ENCODE measurements at regions not wholly inside any gene's neighbourhood (a gene's known extent, or its start where the extent isn't known, plus 50 kb on each side); places are given as distances from the start of the nearest gene placed in this dataset.

DNA sequence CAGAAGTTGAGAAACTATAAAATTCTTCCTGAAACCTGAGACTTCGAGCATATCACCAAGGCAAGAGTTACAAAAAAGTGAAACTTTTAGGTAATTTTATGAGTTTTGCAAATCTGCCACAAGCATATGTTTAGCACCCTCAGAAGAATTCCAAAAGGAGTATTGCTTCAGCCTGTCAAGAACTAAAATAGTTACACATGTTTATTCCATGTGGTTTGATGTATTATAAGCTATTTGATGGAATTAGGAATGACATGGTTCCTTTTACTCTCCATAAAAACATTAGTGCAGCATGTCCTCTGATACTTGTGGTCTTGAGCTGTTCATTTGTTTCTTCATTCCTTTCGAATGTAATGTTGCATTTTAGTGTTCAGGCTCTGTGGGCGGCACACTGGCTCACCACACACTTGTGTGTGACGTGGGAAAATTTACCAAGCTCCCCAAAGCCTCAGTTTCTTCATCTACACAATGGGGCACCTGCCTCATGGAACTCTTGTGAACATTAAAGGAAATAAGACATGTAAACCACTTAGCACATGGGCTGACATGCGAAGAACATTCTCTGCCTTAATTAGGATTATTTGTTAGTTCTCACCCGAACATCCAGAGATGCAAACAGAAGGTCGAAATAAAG is 204.2 kb upstream of the FOXF1 start:
- DNase-seq: no peak

DNA sequence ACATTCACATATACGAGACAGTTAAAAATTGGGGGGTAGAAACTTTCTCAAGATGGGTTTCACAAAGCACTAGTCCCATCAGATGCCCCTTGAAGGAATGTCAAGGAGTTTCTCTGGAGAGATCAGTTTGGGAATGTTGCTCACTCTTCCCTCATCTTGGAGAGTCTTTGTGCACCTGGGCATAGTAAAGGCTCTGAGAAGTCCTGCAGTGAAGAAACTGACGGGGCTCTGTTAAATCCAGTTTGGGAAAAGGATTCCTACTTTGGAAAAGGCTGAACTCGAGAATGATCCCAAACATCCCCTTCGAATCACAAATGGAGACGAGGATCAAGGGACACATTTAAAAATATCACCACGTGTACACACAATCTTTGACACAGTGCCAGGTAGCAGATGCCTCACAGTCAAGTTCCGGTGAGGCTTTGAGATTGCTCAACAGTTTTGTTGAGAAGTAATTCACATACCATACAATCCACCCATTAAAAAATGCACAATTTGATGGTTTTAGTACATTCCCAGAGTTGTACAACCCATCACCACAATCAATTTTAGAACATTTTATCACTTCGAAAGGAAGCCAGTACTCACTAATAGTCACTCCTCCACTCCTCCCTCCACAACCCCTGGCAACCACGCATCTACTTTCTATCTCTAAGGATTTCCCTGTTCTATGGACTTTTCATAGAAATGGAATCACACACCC is 203.4 kb upstream of the FOXF1 start:
- DNase-seq: no peak

DNA sequence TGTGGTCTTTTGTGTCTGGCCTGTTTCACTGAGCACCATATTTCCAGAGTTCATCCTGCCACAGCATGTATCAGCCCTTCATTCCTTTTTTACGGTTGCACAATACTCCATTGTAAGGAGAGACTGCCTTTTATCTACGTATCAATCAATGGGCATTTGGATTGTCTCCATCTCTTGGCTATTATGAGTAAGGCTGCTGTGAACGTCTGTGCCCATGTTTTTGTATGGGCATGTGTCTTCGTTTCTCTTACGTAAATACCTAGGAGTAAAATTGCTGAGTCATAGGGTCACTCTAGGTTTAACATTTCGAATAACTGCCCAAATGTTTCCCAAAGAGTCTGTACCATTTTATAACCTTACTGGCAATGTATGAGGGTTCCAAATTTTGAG is 202.8 kb upstream of the FOXF1 start:
- no peak for DNase-seq

DNA sequence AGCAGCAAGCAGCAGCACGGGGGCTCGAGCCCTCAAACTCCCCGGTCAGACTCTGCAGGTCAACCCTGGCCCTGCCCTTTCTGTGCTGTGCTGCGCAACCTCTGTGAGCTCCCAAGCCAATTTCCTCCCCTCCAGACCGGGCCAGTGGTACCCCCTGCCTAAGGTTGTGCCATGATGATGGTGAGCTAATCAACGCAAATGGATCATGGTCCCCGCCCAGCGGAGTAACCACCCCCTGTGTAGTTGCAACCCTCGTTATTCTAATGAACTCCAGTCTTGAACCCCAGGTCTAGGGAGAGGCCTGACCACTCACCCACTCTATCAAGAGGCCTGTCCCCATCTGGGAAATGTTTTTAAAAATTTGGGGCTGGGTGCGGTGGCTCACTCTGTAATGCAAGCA is 201.8 kb upstream of the FOXF1 start:
- no peak for DNase-seq

DNA sequence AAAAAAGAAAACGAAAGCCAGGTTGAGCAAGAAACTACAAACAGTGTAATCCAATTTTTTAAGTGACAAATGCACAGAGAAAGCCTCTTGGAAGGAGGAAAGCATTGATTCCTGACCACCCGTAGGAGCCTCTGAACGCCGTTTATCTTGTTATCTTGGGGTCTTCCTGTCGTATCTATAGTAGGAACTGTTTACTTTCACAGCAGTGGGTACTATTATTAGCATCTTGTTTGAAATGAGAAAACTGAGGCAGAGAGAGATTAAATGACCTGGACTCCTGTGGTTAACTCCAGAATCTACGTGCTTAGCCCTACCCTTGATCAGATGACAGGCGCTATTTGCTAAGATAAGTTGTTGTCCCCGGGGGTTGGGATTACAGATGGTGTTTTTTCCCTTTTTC is 196.7 kb upstream of the FOXF1 start:
- no peak for DNase-seq

DNA sequence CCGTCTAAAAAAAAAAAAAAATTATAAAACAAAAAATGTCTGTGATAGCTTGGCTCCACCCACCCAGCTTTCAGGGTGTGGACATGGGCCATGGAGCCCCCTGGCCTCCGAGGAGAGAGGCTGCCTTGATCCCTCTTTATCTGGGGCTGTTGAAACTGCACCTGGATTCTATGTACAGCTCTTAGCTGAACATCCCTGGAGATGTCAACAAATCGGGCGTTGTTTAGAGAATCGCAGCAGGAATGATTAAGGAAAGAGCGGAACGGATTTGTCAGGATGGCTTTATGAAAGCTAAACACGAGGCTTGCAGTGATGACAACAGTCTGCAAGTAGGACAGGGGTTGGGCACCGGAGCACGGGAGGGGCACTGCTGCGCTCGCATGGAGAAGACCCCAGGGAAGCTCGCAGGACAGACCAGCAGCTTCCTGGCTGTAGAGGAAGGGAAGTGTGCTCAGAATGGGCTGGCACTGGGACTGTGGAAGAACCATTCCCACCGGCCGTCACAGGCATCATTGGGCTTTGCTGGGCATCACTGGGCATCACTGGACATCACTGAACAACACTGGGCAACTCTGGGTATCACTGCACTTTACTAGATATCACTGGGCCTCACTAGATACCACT is 195.8 kb upstream of the FOXF1 start:
- DNase-seq: no peak

DNA sequence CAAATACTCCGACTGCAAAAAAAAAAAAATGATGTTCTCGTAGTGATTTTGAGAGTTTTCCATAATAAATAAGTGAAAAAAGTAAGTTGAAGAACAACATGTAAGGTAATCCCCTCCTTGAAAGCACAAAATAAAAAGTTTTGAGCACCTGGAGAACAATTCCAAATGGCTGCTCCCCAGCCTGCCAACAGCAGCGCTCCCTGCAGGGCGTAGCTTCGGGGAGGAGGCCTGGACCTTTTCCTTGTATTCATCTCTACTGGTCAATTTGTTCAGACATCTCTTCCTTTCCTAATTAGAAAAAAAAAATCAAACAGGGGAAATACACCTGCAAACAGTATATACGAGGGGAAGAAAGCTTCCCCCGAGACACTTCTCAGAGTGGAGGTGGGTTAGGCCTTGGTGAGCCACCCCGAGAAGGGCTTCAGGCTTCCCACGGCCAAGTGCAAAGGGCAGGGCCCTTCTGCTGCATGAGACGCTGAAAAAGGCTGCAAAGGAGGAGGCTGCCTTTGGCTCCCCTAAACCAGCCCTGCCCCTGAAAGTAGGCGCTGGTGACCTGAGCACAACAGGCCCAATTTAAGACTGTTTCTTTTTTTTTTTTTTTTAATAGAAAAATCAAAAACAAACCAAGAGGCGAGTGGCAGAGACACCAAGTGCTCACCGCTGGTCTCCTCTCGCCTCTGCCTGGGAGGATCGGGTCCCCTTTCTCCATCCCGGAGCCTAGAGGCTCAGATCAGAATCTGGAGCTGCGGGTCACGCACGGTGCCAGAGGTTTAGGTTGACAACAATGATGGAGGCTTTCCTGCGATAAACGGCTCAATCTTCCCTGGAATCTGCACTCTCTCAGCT is 193.1 kb upstream of the FOXF1 start:
- no peak for DNase-seq

DNA sequence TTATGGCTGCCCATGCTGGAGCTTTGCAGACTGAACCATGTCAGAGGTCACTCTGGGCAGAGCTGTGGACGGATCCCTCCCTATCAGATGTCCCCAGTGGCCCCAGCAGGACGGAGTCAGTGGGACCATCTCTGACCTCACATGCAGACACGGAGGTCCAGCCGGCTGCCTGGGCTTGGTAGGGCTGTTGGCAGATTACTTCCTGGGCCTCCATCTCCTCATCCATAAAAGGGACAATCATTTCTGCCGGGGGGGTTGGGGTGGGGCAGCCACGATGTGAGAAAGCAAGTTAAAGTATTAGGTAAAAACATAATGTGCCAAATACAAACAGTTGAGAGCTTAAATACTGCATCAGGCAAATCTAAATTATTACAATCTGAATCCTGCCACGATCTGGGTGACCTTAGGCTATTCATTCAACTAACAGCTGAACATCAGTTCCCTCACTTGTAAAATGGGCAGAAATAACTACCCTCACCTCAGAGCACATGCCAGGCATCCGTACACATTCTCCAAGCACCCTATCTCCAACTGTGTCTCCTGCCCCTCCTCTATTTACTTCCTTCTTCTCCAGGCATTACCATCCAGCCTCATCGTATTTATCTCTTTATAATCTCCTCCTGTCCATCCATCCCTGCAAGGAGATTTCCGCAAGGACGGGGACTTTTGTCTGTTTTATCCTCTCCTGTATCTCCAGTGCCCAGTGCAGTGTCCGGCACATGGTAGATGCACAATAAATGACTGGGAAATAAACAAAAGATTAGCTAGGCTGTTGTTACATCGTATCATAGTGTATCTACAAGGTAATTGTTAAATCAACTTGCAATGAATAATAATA is 192.3 kb upstream of the FOXF1 start:
- DNase-seq: no peak

DNA sequence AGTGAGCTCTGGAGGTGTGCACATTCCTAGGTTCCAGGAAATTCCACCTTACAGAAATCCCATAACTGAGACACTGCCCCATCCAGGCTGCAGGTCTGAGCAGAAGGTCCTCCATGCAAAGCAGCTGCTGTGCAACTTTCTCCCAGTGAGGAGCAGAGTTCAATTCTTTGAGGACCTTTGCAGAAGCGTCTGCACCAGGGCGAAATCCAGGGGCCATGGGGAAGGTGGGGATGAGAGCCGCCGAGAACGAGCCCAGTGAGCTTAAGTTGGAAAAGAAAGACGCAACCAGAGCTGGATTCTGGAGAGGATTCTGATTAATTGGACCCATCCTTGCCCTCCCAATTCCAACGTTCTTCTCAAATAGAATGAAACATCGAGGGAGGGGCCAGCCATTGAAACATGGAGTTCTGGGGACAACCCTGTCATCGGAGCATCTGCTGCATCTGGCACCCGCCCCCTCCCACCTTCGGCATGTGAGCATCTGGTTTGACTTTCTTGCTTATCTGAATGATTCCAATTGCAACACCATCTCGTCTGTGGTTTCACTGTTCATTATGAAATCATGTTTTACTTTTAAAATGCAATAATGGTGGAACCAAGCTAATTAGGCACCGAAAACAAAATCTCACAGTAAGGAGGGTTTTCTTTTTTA is 190.6 kb upstream of the FOXF1 start:
- DNase-seq: no peak

DNA sequence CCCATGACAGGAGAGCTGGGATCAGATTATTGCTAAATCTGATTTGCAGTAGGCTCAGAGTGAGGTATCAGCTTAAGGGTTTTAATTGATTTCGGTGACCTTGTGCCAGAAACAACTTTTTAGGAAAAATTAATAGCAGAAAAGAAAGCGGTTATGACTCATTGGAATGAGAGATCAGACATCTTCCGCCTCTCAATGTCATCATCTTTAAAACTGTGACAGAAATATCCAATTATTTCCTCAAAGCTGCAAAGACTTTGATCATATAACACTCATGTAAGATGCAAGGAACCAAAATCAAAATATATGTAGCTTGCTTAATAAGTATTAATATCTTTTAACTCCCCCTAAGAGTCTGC is 190.1 kb upstream of the FOXF1 start:
- no peak for DNase-seq

DNA sequence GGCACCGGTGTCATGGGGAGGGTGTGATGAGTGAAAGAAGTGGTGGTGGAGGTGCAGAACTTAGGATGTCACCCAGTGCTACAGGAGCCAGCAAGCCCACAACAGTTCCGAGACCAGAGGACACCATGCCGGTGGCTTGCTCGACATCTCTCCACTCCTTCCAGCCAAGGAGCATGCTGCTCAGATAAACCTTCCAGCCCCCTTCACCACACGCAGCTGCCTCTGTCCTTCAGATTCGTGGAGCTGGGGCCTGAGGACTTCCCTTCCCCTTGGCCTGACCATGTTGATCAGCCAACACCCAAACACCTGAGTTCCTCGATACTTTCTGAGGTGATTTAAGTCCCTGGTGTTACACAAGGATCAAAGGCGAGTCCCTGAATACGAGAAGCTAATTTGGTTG is 188.8 kb upstream of the FOXF1 start:
- DNase-seq: no peak

DNA sequence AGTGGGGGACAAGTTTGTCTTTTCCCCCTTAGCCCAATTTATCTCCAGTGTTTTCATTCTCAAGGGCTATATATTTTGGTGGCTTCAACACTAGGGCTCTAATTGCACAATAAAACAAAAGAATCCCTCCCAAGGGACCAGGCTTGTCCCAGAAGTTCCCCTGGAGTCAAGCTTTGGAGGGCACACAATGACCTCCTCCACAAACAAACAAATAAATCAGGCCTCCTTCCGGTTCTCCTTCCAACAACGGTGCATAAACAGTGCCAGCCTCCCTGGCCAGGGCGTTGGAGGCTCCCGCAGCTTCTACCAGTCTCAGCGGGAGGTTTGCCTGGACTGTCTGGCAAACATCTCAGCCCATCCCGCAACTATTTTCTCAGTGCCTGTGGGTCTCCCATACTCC is 188.0 kb upstream of the FOXF1 start:
- DNase-seq: no peak

DNA sequence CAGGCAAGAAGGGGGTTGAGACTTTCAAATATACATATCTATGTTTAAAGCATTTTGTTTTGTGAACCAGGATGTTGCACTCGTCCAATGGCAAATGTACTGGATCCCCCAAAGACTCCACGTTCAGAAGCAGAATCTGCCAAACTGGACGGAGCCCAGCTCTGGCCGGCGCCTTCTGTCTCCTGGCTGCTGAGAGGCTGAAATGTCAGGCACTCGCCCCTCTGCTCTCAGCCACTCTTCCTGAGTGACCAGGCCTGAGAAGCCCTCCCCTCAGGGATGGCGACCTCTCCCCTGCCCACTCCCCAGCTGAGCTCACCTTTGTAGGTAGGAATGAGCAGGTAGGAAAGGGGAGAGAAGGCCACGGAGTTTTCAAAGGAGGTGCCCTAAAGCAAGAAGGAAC is 187.5 kb upstream of the FOXF1 start:
- DNase-seq: no peak

DNA sequence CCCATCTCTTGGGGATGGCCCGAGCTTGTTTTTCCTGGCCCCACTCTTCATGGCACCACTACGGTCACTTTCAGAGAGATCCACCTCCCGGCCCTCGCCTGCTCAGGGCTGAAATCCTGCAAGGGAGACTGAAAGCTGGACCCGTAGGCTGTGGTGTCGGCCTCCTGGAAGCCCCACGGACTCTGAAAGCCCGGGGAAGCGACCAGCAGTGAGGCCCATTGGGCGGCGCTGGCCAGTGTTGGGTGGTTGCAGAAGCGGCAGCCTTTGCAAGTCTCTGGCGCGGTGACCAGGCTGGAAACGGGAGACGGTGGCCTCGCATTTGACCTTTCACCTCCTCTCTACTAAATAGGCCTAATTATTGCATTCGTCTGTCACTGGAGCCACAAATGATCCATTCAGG is 186.0 kb upstream of the FOXF1 start:
- DNase-seq: no peak

DNA sequence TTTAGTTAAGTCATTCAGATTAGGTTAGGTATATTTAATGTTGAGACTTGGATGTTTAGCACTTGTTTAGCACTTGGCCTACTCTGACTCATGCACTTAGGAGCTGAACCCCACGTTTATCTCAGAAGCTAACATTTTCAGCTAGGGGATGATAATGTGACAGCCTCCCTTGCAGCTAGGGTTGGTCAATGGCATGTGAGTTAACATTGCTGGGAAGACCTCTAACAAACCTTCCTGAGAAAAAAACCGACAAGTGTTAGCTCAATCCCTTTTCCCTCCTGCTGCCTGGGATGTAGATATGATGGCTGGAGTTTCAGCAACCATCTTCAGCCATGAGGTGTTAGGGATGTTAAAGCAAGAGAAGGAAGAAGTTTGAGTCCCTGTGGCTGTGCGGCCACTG is 185.0 kb upstream of the FOXF1 start:
- no peak for DNase-seq

DNA sequence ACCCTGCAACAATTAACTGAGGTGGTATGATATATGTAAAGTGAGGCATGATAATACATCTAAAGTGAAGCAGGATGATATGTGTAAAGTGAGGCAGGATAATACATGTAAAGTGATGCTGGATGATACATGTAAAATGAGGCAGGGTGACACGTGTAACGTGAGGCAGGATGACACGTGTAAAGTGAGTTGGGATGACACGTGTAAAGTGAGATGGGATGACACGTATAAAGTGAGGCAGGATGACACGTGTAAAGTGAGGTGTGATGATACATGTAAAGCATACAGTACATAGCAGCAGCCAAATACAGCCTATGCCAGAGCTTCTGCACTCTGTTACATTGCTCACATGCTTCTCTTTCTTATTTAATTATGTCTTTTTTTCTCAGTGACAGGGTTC is 184.4 kb upstream of the FOXF1 start:
- DNase-seq: no peak

DNA sequence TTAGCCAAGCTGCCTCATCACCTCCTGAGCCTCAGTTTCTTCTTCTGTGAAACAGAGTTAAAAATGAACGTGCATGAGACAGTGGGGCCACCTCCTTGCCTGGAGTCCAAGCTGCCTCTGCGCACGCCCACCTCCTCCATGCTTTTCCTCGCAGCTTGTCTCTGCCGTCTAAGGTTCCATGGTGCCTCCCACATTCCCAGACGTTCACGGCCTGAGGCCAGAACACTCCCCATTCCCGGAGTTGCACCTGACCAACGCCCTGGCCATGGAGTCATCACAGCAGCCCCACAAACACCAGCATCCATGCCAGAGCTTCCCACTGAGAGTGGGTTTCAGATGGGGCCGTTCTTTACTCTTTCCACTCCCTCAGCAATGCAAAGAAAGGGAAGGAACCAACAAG is 183.0 kb upstream of the FOXF1 start:
- DNase-seq: no peak

DNA sequence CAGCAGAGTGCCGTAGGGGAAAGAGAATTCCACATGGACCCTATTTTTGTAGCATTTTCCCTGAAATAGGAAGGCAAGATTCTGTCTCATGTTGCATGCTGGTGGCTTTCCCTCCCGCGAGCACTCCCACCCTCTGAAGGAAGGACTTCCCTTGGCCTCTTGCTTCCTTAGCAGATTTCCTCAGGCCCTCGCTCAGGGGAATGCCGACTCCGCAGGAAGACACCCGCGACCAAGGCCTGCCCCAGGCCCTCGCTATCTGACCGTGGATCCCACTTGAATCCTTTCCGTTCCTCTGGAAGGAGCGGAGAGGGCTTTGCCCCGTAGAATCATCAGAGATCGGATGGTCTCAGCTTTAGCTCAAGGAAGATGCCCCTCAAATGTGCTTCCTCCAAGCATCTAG is 179.4 kb upstream of the FOXF1 start:
- no peak for DNase-seq

DNA sequence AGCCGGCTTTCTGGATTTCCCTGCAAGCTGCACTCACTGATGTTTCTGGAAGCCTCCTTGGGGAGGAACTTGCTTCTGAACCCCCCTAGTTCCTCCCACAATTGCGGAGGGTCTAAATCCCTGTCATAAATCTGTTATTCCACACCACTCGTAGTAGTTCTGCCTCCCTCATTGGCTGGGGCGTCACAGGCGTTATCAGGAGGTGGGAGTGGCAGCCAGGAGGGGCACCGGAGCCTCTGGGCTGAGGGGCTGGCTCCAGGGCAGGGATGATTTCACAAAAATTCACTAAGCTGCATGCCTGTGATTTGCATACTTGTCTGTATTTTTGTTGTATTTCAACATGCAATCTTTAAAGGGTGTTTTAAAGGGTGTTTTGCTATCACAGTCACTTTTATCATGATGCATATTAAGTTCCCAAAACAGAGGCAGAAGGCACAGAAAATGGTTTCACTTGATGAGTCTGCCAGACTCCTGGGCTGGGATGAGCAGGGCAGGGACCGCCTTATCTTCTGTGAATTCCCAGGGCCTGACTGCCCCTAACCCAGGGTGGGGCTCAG is 176.2 kb upstream of the FOXF1 start:
- DNase-seq: no peak

DNA sequence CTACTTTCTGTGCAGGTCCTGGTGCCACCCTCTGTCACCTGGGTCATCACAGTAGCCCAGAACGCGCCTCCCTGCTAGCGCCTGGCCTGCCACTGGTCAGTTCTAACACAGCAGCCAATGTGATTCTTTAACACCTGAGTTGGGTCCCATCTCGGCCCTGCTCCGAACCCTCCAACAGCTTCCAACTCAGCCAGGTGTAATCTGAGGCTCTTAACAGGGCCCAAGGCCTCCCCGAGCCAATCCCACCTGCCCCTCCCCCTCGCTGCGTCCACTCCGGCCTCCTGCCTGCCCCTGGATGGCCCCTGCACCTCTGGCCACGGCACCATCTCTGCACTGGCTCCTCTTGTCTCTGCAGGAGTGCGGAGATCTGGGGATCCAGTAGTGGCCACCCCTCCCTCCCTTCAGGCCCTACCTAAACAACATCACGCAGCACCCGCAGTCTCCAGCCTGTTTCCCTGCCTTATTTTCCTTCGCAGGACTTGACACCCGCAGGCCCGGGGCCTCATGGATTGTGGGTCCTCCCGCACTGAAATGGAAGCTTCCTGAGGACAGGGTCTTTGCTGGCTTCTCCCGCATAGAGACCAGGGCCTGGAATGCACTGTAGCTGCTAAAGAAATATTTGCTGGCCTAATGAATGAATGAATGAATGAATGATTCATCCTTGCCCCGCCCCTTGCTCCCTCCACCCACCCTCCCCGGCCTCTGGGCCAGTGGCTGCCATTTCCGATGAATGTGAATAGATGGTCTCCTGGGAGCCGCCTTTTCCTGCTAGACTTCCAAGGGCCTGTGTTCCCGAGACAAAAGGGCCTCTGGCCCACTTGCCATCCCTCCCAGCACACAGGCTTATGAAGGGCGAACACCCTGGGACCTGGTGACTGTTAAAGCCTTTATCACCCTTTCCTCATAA is 174.8 kb upstream of the FOXF1 start:
- DNase-seq: no peak

DNA sequence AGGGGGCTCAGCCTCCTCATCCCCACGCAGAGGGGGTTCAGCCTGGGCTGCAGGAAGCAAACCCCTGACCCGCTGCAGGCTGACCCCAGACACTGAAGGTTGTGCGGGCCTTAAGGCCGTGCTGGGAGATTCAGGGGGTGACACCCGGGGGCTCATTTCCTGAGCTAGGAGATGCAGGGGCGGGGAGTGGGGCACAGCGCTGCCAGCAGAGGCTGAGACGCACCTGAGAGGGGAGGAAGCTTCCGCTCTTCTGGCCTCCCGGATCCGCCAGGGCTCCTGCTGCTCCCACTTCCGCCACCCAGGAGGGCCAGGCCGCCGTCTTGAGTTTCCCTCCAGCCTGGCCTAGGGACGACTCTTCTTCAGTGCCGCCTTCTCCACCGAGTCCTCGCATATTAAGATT is 173.2 kb upstream of the FOXF1 start:
- no peak for DNase-seq
